GM12891 (cell line): ENCODE measurements at regions not wholly inside any gene's neighbourhood (a gene's known extent, or its start where the extent isn't known, plus 50 kb on each side); places are given as distances from the start of the nearest gene placed in this dataset.

Experiments used
- POLR2A ChIP-seq: IDR thresholded peaks from 2 replicates; pipeline ENCODE4 v1.6.1; 2011; ENCODE audit warnings: low read depth, low read length, control low read depth
- POLR2AphosphoS5 ChIP-seq: IDR thresholded peaks from 2 replicates; pipeline ENCODE4 v1.6.1; 2011; ENCODE audit warnings: low read depth, low read length, control low read depth
- SPI1 ChIP-seq: IDR thresholded peaks from 2 replicates; pipeline ENCODE4 v1.6.1; 2011; ENCODE audit warnings: low read depth, low read length, control low read depth
- TAF1 ChIP-seq: IDR thresholded peaks from 2 replicates; pipeline ENCODE4 v1.6.1; 2011; ENCODE audit warnings: low read depth, low read length, control low read depth

- no peak for TF ChIP-seq POLR2AphosphoS5
- TF ChIP-seq POLR2A, result no peak
- no peak for TF ChIP-seq SPI1
- no peak for TF ChIP-seq TAF1
Observed at GRCh38 chr6:87920245-87920644, 127.4 kb upstream of the SPACA1 start.
